ENCODE measurements at regions not wholly inside any gene's neighbourhood (a gene's known extent, or its start where the extent isn't known, plus 50 kb on each side); places are given as distances from the start of the nearest gene placed in this dataset.

DNA sequence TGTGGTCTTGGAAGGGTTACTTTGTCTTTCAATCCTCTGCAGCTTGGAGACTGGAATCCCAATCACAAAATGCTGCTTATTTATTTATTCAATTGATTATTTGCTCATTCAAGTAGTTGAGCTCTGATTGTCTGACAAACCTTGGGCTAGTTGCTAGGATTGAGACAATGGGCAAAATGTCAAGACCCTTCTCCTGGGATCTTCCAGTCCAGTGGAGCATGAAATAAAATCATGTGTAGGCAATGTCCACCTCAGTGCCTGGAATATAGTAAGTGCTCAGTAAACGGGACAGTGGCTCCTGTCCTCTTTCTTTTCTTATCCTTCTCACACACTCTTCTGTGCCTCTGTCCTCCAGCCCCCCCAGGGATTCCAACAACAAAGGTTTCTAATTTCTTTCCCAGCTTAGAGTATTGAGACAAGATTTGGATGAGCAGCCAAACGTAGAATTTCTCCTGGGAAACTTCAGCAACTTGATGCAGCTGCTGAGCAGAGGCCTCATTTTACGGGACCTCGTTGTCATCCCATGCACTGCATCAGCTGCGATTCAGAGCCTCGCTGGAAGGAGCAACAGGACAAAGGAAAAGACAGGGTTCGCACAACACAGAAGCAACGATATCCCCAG, 545.0 kb downstream of the SOX11 start:
- no peak for DNase-seq (ENCODE audit: low read depth in 2 of 2, low spot score in 1 of 2)

DNA sequence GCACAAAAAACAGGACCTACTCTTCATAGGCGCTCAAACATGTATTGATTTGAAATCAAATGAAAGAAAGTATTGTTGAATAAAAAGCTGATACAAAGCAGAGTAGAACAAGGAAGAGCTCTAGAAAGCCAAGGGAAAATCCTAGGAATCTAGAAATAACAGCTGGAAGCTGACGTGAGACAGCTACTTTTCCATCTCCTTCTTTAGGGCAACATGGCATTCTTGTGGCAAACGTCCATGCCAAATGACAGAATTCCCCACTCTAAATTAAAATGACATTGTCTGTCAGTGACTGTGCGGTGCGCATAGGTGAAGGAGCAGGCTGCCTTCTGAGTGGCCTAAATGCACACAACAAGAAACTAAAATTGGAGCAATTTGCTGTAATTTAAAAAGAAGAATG, 557.4 kb downstream of the SOX11 start:
- DNase-seq (ENCODE audit: low read depth in 2 of 2, low spot score in 1 of 2): no peak

DNA sequence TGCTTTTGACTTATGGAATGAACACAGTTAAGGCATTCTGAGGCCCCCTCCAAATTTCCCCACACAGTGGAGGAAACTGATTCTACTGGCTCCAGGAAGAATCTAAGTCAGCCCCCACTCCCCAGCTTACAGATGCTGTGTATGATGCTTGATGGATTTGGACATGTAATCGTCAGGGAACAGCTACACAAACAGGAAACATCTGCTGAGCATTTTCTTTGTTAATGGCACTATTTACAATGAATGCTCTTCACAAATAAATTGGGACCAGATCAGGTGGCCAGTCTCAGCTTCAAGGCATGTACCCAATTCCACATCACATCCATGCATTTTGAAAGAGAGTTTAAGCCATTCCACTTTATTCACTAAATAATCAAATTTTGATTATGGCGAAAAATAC, 562.3 kb downstream of the SOX11 start:
- no peak for DNase-seq (ENCODE audit: low read depth in 2 of 2, low spot score in 1 of 2)

DNA sequence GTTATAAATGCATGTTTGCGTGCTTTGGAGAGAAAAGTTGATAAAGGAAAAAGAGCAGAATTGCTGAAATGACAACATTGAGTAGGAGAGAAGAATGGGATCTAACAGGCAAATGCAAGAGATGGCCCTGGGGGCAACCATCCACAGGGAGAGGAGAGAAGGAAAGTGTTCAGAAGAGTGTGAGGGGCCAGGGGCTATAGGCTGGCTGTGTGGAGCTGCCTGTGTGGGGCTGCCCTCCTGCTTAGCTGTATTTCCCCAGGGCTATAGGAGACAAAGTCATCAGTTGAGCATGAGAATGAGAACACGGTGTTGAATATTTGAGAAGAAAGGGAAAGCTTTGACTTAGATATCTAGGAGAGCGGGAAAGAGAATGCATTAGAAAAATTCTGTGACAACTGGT, 572.0 kb downstream of the SOX11 start:
- DNase-seq (ENCODE audit: low read depth in 2 of 2, low spot score in 1 of 2): no peak

DNA sequence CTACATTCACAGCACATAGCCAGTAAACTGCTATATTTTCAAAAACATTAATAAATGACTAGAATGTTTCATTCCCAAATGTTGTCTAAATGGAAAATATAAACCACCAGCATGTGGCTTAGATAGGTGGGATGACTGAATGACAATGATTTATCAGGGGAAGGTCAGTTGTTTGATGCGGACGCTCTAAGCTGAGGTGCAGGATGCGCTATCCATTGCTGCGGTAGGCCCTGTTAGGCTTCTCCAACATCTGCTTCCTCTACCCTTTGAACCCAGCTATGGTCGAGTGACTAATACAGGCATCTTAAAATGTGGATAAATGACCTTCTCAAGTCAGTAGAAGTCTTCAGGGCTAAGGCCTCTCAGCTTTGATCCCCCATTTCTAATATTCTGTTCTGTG, 584.2 kb downstream of the CMPK2 start:
- no peak for DNase-seq (ENCODE audit: low read depth in 2 of 2, low spot score in 1 of 2)

DNA sequence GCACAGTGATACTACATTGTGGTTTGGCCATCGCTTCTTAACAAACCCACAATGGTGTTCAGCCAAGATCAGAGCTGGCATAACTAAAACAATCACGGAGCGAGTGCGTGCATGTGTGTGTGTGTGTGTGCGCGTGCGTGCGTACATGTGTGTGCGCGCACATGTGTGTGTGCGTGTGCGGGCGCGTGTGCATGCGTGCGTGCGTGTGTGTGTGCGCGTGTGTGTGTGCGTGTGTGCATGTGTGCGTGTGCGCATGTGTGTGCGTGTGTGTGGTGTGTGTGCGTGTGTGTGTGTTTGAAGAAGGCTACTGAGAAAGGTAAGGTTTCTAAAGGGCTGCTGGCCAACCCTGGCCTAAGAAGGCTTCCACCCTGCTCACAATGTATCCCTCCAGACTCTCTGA, 582.4 kb downstream of the CMPK2 start:
- DNase-seq (ENCODE audit: low read depth in 2 of 2, low spot score in 1 of 2): no peak

DNA sequence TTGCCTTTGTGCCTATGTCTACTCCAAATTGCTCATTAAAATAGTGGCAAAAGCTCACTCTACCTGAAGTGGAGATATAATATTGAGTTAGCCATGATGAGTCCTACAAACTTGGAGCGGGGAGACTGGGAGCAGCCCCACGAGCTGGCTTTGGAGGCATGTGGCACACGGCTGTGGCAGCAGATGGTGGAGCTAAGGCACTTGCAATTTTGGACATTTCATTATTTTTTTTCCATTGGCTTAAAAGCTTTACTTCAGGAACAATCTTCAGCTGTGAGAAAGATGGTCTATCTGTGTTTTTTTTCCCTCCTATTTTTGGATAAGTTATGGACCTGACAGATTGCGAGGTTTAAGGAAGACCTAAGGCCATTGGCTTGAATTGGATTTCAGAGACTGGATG, 578.3 kb downstream of the CMPK2 start:
- DNase-seq (ENCODE audit: low read depth in 2 of 2, low spot score in 1 of 2): no peak

DNA sequence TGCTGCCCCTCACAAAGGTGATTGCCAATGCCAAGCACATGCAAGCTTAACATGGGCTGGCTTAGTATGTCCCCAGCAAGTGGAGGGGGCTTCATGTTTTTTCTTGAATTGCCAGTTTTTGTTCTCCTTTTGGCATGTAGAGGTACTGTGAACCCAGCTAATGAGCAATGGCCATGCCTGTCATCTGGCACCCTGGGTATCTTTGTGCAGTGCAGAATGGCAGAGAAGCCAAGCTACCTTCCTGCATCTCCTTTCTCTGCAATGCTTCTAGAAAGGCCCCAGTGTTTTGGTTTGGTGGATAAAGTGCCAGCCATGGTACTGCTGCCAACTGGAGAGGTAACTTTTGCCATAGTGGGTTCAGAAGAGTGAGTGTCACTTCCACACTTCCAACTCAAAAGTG, 576.9 kb downstream of the CMPK2 start:
- DNase-seq (ENCODE audit: low read depth in 2 of 2, low spot score in 1 of 2): no peak

DNA sequence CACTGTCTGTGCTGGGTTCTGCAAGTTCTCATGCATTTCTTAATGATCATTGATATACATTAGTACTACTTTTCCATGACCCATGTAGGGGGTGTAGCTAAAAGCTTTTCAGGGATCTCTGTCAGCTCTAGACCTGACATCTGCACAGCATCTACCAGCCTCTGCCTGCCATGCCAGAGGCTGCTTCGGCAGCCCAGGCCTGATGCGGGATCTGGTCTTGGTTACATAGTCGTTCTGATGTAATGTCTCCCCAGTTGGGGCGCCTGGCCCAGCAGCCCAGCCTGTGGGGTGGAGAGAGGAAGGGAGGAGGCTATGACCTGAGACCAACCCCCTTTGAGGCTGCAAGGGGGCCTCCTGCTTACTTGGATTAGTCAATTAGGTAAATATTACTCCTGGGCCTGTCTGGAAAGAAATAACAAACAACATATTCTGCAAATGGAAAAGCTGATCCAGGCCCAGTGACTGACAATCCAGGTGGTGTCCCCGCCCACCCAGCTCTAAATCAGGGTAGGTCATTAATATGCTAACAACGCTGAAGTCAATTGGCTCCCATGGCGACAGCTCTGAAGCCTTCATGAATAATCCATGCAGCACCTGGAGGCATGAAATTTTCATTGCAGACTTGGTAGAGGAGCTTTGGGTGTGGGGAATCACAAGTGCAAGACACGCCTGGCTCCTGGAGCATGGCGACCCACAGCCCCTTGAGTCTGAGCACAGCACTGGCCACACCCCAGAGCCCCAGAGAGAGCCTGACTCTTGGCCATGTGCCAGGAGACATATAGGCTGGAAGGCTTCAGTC, 575.3 kb downstream of the CMPK2 start:
- no peak for DNase-seq (ENCODE audit: low read depth in 2 of 2, low spot score in 1 of 2)

DNA sequence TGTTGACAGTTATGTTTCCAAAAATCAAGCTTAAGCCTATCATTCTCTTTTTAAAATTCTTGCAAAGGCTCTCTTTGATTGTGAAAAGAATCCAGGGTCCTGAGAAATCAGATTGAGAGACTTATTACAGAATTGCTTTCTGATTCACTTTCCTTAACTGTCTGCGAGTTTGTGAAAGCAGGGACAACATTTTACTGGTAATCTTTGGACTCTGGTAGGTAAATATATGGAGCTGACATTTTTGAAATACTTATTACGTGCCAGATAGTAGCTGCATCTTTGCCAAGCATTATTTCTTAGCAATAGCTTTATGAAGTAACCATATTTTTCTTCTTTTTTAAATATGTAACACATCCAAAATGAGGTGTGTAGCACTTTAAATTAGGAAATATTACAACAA, 570.9 kb downstream of the CMPK2 start:
- no peak for DNase-seq (ENCODE audit: low read depth in 2 of 2, low spot score in 1 of 2)

DNA sequence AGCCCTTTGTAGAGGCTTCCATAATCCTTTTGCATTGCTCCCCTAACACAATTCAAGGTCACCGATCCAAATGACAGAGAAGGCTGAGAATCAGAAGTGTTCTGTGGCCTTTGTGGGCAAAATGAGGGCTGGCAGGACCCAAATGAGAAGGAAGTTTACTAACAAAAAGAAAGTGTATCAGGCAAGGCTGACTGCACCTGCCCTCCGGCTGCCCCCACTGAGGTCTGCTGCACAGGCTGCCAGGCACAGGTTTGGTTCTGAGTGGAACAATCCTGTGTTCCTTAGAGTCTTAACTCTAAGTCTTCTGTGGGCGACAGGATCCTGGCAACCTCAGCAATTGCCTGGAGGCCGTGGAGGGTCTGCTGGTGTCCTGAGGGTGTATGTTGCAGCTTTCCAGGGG, 568.5 kb downstream of the CMPK2 start:
- no peak for DNase-seq (ENCODE audit: low read depth in 2 of 2, low spot score in 1 of 2)

DNA sequence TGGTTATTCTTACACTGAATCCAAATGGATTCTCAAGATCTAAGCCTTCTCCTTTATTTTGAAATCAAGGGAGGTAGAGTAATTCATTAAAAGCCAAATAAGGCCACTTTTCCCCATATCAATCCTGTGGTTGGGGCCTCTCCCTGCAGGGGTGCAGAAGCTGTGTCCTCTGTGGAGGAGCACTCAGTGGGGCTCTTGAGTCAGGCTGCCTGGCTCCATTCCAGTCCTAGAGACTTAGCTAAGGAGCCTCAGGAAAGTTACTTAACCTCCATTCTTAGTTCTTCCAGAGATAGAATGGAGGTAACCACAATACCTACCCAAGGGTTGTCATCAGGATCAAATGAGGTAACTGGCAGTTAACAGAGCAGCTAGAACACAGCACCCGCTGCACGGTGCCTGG, 564.3 kb downstream of the CMPK2 start:
- no peak for DNase-seq (ENCODE audit: low read depth in 2 of 2, low spot score in 1 of 2)

DNA sequence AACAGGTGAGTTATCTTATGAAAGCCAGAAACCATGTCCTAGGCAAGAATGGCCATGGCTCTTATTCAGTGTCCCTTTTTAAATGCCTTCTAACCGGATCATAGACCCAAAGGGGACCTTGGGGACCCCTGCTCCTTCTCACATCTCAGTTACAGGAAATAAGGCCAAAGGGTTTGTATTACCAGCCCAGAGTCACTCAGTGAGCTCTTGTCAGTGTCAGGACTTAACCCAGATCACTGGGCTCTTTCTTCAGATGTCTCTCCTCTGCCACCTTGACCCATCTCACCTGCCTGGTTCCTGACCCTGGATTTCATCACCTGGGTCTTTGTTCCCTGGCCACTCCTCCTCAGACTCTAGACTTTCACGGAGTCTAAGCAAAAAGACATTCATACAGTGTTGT, 556.7 kb downstream of the CMPK2 start:
- no peak for DNase-seq (ENCODE audit: low read depth in 2 of 2, low spot score in 1 of 2)

DNA sequence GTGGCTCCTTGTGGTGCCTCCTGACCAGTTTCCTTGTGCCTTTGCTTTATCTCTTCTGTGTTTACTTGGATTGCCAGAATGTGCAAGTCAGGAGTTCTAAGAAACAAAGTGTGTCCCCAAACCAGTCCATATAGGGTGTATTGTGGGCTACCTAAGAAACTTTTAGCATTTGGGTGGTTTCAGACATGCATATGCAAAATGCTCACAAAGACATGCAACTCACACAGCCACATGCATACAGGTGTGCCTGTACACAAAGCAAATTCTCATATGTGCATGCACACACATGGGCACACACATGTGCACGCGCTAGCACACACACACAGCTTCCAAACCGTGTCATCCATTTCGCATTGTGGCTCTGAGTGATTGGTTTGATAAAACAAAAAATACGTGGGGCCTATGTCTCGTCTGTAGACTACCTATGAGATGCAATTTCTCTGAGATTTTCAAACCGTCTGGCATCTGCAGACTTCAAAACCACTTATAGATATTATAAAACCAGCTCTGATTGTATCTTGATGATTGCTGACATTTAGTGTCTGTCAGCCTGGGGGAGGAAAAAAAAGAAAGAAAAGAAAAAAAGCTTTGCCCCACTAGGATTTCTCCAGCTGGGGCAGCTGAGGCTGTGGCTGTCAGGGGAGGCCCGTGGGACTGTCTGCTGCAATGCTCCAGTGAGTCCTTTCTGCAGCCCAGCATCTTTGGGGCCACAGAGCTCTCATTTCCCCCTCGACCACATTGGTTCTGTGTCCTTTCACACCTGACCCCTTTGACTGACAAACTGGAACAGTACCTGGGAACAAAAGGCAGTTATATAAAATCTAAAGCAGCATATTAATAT, 556.1 kb downstream of the CMPK2 start:
- no peak for DNase-seq (ENCODE audit: low read depth in 2 of 2, low spot score in 1 of 2)

DNA sequence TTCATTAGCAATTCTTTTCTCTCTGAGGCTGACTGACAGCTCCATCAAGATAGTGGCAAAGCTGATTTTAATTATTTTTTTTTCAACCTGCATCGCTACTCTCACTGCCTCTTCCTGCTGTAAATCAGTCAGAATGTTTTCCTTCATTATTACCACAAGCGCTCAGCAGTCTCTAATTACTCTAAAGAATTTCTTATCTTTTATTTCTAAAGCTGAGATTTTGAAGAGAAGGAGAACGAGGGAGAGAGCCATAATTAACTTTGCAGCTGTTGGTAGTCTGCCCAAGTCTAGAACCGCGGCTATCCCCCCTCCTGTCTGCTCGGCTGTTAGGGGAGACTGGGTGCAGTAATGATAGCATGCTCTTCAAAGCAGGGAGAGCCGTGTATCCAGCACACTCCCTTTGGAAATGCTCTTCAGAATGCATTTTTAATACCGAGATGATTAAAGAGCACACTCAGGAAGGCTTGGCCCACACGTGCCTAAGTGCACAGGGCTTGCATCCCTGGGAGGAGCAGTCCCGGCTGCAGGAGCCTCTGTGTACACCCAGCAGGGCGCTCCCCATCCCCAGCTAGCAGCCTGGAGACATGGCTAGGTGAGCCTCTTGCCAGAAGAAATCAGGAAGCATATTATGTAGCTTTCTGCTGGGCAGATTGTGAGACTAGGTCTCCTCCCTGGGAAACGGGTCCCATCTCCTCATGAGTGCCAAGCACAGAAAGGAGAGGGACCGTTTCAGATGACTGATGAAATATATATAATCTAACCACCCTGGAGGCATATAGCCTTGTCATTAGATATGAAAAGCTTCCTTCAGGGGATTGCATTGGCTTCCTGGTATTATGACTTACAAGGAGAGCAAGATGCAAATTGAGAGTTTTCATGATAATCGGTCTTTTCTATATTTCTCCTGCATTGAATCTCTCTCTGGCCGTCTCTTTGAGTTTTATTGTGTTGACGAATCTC, 555.2 kb downstream of the CMPK2 start:
- no peak for DNase-seq (ENCODE audit: low read depth in 2 of 2, low spot score in 1 of 2)

DNA sequence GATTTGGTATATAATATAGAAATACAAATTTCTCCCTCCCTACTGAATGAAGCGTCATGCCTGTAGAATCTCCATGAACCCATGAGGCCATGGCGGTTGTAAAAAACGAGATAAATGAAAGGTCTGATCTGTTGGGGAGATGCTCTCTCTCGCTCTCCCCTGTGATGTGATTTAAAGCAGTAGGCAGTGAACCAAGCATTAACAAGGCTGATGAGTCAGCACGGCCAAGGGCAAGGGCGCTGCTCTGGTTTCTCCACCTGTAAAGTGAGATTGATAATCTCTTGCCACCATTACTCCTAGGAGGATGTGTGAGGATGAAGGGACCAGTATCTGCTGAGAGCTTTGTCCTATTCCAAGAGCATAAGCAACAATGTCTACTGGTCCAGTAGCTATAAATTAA, 553.3 kb downstream of the CMPK2 start:
- DNase-seq (ENCODE audit: low read depth in 2 of 2, low spot score in 1 of 2): no peak

DNA sequence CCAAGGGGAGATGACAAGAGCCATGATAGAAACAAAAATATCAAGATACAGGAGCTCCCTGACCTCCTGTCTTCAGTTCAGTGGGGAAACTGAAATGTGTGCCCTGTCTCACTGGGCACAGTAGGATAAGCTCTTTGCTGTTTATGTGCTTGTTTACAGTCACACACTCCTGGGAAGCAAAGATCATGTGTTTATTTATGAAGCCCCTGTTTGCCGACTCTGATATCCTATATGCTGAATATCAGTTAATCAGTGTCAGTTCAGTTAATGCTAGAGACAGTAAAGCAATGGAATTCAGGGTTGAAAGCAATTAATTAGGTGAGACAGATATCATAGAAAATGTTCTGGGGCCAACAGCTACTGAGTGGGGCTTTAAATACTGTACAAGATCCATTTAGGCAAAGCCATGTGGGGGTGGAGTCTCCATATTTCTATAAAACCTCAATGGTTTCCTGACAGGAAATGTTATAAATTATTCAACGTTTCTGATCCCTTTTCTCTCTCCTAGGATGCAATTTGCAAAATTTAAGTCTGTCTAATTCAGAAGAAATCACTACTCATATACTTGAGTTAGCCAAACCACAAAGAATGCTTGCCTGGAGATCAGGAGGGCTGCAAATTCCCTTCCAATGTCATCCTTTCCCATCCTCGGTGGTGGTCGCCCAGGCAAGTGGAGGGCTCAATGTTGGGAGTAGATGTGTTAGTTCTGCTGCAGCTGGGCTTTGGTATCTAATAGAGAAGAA, 551.3 kb downstream of the CMPK2 start:
- DNase-seq (ENCODE audit: low read depth in 2 of 2, low spot score in 1 of 2): no peak

DNA sequence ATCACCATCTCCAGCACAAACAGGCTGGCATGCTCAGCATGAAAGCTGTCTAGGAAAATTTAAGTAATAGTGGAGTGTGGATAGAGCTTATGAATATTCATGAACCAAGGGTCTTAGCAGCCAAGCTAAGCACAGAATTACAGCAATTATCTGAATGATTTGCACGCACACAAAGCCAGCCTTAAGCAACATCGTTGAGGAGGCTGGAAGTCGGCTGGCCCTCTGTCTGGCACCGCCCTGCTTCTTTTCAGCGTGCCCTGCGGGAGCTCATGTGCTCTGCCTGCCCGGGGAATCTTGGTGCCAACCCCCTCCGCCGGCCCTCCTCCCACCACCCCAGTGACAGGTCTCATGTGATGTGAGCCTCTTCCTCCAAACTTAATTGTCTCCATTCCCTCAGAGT, 540.1 kb downstream of the CMPK2 start:
- DNase-seq (ENCODE audit: low read depth in 2 of 2, low spot score in 1 of 2): no peak

DNA sequence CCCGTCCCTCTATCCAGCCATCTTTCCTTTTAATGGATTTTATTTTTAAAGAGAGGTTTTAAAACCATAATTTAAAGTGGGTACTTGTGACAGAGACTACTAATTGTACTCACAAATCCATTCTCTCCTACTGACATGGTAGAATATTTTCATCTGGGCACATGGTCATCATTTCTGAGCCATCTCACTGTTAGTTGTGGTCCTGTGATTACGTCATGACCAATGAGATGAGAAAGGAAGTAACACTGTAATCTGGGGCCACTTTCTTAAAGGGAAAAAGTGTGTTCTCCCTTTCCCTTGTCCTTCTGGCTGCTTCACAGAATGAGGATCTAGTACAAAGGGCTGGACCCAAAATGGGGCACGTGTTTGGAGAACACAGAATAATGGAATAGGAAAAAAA, 538.7 kb downstream of the CMPK2 start:
- DNase-seq (ENCODE audit: low read depth in 2 of 2, low spot score in 1 of 2): no peak

DNA sequence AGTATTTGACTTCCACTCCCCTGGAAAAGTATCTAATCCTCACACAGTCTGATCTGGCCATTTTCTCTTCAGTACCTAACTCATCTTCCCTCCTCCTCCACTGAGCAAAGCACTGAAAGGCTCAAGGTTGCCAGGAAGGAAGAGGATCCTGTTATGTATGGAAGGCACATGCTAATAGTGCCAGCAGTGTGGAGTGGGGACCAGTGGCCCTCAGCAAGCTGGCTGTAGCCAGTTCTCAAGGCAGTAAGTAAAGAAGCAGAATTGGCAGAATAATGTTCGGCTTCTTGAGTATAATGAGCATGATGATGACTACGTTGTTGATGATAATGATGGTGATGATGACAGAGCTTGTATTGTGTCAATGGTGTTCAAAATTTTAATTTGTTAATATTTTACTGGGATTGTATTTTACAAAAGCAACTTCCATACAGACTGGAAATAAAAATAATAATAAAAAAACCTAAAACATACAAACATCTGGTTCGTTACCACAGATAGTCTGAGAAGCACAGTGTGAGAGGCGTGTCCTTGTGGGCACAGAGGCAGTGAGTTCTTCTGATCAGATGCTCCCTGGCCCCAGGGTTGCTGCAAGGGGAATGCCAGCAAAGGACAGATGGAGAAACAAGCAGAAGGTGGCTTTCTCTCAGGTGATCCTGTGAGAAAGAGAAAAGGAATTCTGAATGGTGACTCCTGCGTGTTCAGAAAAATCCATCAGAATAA, 528.8 kb downstream of the CMPK2 start:
- DNase-seq (ENCODE audit: low read depth in 2 of 2, low spot score in 1 of 2): no peak
